Sigmoid colon (tissue), 6 donors: ENCODE measurements at regions not wholly inside any gene's neighbourhood (a gene's known extent, or its start where the extent isn't known, plus 50 kb on each side); places are given as distances from the start of the nearest gene placed in this dataset.

ENCODE experiments used
- DNase-seq: peaks from one replicate; pipeline ENCODE4 v3.0.0-alpha.2; 2019
- H3K27ac ChIP-seq, 4 donors: fragments of 200-600 bp; sonication (generic); one replicate each; pipeline ENCODE4 v1.5.1; 2016 to 2019; ENCODE audit warnings: mild to moderate bottlenecking in 1 of 4
- H3K27me3 ChIP-seq, 3 donors: fragments of 200-600 bp; sonication (generic); one replicate each; pipeline ENCODE4 v1.5.1; 2019; ENCODE audit warnings: mild to moderate bottlenecking in 1 of 3
- H3K36me3 ChIP-seq, 4 donors: fragments of 200-600 bp; sonication (generic); one replicate each; pipeline ENCODE4 v1.5.1; 2016 to 2019
- H3K4me1 ChIP-seq, 4 donors: fragments of 200-600 bp; sonication (generic); one replicate each; pipeline ENCODE4 v1.5.1; 2017 to 2019
- H3K4me3 ChIP-seq, 4 donors: fragments of 200-600 bp; sonication (generic); one replicate each; pipeline ENCODE4 v1.5.1; 2017 to 2019; ENCODE audit warnings: mild to moderate bottlenecking in 2 of 4, moderate library complexity in 1 of 4
- H3K9me3 ChIP-seq, 4 donors: fragments of 200-600 bp in 3 of 4; sonication (generic) in 3 of 4; one replicate each; pipeline versions ENCODE4 v1.5.1 to v1.6.1; 2013 to 2019
- EP300 ChIP-seq, 4 donors: sonication (generic); formaldehyde crosslinking; IDR thresholded peaks; one replicate each; pipeline ENCODE4 v1.6.1; 2017; ENCODE audit warnings: antibody characterized with exemption in 4 of 4
- POLR2A ChIP-seq, 2 donors: fragments of 450-650 bp; IDR thresholded peaks; one replicate each; pipeline ENCODE4 v1.6.1; 2016; ENCODE audit warnings: antibody characterized with exemption in 2 of 2, mild to moderate bottlenecking in 2 of 2, moderate library complexity in 2 of 2
- POLR2AphosphoS5 ChIP-seq, 4 donors: sonication (generic); formaldehyde crosslinking; IDR thresholded peaks; one replicate each; pipeline ENCODE4 v1.6.1; 2017; ENCODE audit warnings: antibody characterized with exemption in 4 of 4
- WGBS, 2 donors: extraction: QIAGEN DNeasy Blood & Tissue Kit; methylation state at CpG; one replicate each; pipeline ENCODE4 v1.1.7; 2013; 5-methylcytosine and 5-hydroxymethylcytosine counted together
- intact Hi-C: fragments of 100-400 bp; cut with DNase I; formaldehyde crosslinking; loops from one replicate; pipeline ENCODE4 v1.15.1; 2023
- TF ChIP-seq, protein P1 (sequence below), 4 experiments: fragments of 450-650 bp in 3 of 4; fragments of 200-600 bp in 1 of 4; IDR thresholded peaks; one replicate each; pipeline ENCODE4 v1.5.1; 2016 to 2019; ENCODE audit warnings: antibody characterized with exemption in 4 of 4, mild to moderate bottlenecking in 3 of 4, moderate library complexity in 2 of 4
- donor health status: healthy with polysubstance abuse.
- donor health status: healthy.

DNA sequence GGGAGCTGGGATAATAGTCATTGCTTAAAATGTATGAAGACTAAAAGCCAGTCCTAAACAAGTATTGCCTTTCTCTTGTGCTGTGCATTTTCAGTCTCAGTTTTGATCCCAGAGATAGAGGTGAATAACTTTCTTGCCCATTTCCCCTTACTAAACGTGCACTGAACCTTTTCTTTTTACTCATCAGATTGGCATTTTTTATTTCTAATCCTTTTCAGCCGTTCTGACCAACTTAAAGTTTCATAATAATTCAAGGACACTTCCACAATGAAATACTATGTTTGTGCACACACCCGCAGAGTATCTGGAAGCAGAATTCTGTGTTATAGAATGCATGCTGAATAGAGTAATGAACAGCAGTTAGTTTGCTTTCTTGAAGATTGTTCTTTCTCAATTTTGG, 343.6 kb downstream of the LRRC70 start:
- Histone ChIP-seq H3K4me1 (no peaks in the 10 kb centered on the region), H3K9me3 (no peaks in the 10 kb centered on the region), H3K27ac (no peak overlapping the region), H3K36me3 (no peaks in the 10 kb centered on the region), H3K27me3 (no peaks in the 10 kb centered on the region), H3K4me3 (no peak overlapping the region)
- no peak for DNase-seq
- WGBS, 2 donors, result 35 to 61% methylated on average over 3 of the region's 3 CpGs
- TF ChIP-seq EP300 (IDR thresholded peaks at IDR 0.05), result no peak
- TF ChIP-seq POLR2A (IDR thresholded peaks at IDR 0.05), result no peak
- TF ChIP-seq, protein P1, sequence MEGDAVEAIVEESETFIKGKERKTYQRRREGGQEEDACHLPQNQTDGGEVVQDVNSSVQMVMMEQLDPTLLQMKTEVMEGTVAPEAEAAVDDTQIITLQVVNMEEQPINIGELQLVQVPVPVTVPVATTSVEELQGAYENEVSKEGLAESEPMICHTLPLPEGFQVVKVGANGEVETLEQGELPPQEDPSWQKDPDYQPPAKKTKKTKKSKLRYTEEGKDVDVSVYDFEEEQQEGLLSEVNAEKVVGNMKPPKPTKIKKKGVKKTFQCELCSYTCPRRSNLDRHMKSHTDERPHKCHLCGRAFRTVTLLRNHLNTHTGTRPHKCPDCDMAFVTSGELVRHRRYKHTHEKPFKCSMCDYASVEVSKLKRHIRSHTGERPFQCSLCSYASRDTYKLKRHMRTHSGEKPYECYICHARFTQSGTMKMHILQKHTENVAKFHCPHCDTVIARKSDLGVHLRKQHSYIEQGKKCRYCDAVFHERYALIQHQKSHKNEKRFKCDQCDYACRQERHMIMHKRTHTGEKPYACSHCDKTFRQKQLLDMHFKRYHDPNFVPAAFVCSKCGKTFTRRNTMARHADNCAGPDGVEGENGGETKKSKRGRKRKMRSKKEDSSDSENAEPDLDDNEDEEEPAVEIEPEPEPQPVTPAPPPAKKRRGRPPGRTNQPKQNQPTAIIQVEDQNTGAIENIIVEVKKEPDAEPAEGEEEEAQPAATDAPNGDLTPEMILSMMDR (IDR thresholded peaks at IDR 0.05), result no peak
- no peak for TF ChIP-seq POLR2AphosphoS5 (IDR thresholded peaks at IDR 0.05)
- intact Hi-C loops, result no loop called here

DNA sequence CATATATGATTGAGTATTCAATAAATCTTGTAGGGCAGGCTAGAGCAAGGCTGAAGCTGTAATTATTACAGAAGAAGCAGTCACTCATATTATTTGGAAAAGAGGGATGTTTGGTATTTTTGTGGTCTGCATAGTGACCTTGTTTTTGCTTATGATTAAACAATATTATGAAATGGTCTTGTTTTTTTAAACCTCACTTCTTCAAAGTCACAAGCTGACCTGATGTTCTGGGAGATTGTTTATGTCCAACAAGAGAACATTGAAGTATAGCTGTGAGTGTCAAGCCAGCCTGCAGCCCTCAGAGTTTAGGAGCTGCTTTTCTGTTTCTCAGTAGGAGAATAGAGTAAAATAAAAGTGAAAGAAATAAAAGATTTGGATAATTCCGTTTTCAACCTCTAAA, 342.2 kb downstream of the LRRC70 start:
- Histone ChIP-seq H3K27ac (no peak overlapping the region), H3K4me1 (no peaks in the 10 kb centered on the region), H3K36me3 (no peaks in the 10 kb centered on the region), H3K9me3 (no peaks in the 10 kb centered on the region), H3K27me3 (no peaks in the 10 kb centered on the region), H3K4me3 (no peak overlapping the region)
- intact Hi-C loops, result no loop called here
- TF ChIP-seq, protein P1 (IDR thresholded peaks at IDR 0.05), result no peak
- TF ChIP-seq EP300 (IDR thresholded peaks at IDR 0.05) (no peak), POLR2AphosphoS5 (IDR thresholded peaks at IDR 0.05) (no peak), POLR2A (IDR thresholded peaks at IDR 0.05) (no peak)
- 58 to 76% methylated on average over 1 of the region's 1 CpG for WGBS, 2 donors
- DNase-seq, result no peak

DNA sequence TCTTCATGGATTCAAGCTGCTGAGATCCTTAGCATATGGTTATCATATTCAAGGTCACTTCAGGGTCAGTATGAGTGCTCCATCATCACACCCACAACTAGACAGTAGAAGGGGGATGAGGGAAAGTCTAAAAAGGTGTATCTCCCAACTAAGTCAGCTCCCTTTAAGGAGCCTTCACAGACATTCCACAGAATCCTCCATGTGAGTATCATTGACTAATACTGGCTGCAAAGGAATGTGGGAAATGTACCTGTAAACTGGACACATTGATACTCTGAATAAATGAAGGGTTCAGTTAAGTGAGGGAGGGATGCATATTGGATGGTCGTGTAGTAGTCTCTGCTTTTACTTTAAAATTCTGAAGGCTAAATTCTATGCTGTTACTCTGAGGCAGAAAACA, 330.7 kb downstream of the LRRC70 start:
- 45 to 75% methylated on average over 1 of the region's 1 CpG for WGBS, 2 donors
- Histone ChIP-seq H3K4me1 (no peaks in the 10 kb centered on the region), H3K27ac (no peak overlapping the region), H3K9me3 (no peaks in the 10 kb centered on the region), H3K36me3 (no peaks in the 10 kb centered on the region), H3K27me3 (no peaks in the 10 kb centered on the region), H3K4me3 (no peak overlapping the region)
- intact Hi-C loops, result no loop called here
- TF ChIP-seq, protein P1 (IDR thresholded peaks at IDR 0.05), result no peak
- no peak for TF ChIP-seq EP300 (IDR thresholded peaks at IDR 0.05)
- TF ChIP-seq POLR2A (IDR thresholded peaks at IDR 0.05), result no peak
- no peak for TF ChIP-seq POLR2AphosphoS5 (IDR thresholded peaks at IDR 0.05)
- no peak for DNase-seq

DNA sequence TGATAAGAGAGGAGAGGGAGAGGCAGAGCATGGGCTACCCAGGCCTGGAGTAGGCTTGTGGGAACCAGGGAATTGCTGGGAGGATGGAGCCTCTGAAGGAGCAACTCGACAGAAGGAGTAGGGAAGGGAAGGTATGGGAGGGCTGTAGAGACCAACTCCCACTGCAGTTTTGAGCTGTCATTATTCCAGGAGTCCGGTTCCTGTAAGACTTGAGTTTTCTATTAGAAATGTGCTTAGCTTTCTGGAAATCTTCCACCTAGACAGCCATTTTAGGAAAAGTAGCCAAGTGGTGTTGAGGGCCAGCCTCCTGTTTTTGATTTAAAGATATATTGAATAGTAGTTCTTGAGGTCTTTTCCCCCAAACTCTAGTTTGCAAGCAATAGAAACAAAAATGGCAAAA, 323.5 kb downstream of the LRRC70 start:
- Histone ChIP-seq H3K4me1 (no peaks in the 10 kb centered on the region), H3K4me3 (no peak overlapping the region), H3K27ac (no peak overlapping the region), H3K36me3 (no peaks in the 10 kb centered on the region), H3K9me3 (no peaks in the 10 kb centered on the region), H3K27me3 (no peaks in the 10 kb centered on the region)
- intact Hi-C loops, result no loop called here
- TF ChIP-seq, protein P1 (IDR thresholded peaks at IDR 0.05), result no peak
- TF ChIP-seq EP300 (IDR thresholded peaks at IDR 0.05) (no peak), POLR2AphosphoS5 (IDR thresholded peaks at IDR 0.05) (no peak), POLR2A (IDR thresholded peaks at IDR 0.05) (no peak)
- DNase-seq, result no peak
- WGBS, 2 donors, result 67 to 81% methylated on average over 2 of the region's 2 CpGs

DNA sequence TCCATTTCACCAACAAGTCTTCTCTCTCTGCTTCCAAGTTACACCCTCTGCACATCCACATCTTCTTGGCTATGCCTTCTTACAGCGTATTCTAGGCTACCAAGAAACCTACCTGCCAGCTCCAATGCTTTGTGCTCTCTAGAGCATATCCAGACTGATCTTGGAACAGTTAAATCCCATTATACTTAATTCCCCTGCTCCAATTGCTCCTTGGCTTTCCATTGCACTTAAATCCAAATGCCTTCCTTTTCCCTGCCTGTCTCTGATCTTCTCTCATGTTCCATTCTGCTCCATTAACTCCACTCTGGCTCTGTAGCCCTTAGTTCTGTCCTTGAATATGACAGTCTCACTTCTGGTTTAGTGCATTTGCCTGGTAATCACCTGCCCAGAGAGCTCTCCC, 322.4 kb downstream of the LRRC70 start:
- no peak overlapping the region for H3K27ac ChIP-seq
- H3K27me3 ChIP-seq, result no peaks in the 10 kb centered on the region
- intact Hi-C loops, result no loop called here
- no peaks in the 10 kb centered on the region for H3K36me3 ChIP-seq
- WGBS, 2 donors, result 52 to 84% methylated on average over 1 of the region's 1 CpG
- TF ChIP-seq EP300 (IDR thresholded peaks at IDR 0.05), result no peak
- TF ChIP-seq, protein P1 (IDR thresholded peaks at IDR 0.05), result no peak
- no peak for TF ChIP-seq POLR2A (IDR thresholded peaks at IDR 0.05)
- no peak for TF ChIP-seq POLR2AphosphoS5 (IDR thresholded peaks at IDR 0.05)
- no peaks in the 10 kb centered on the region for H3K9me3 ChIP-seq
- H3K4me3 ChIP-seq, result no peak overlapping the region
- no peak for DNase-seq
- no peaks in the 10 kb centered on the region for H3K4me1 ChIP-seq
